Peyer's patch (tissue), 4 donors: ENCODE measurements at regions not wholly inside any gene's neighbourhood (a gene's known extent, or its start where the extent isn't known, plus 50 kb on each side); places are given as distances from the start of the nearest gene placed in this dataset.

Experiments used
- DNase-seq, 3 donors: peaks; one replicate each; pipeline ENCODE4 v3.0.0-alpha.2; 2017 to 2019
- H3K27ac ChIP-seq, 4 donors: fragments of 200-600 bp; sonication (generic); one replicate each; pipeline ENCODE4 v1.5.1; 2016 to 2019
- H3K27me3 ChIP-seq, 2 donors: fragments of 200-600 bp; sonication (generic); one replicate each; pipeline ENCODE4 v1.5.1; 2019
- H3K36me3 ChIP-seq, 3 donors: fragments of 200-600 bp; sonication (generic); one replicate each; pipeline ENCODE4 v1.5.1; 2016 to 2019
- H3K4me1 ChIP-seq, 4 donors: fragments of 200-600 bp; sonication (generic); one replicate each; pipeline ENCODE4 v1.5.1; 2016 to 2019
- H3K4me3 ChIP-seq, 4 donors: fragments of 200-600 bp; sonication (generic); 1 replicate in 3 of 4; 2 replicates in 1 of 4; pipeline ENCODE4 v1.5.1; 2016 to 2019; ENCODE audit warnings: mild to moderate bottlenecking in 1 of 4
- H3K9me3 ChIP-seq, 4 donors: fragments of 200-600 bp; sonication (generic); one replicate each; pipeline ENCODE4 v1.5.1; 2016 to 2019; ENCODE audit warnings: mild to moderate bottlenecking in 1 of 4
- CTCF ChIP-seq, 6 experiments: fragments of 450-650 bp in 4 of 6; fragments of 200-600 bp in 2 of 6; sonication (generic) in 1 of 6; IDR thresholded peaks; one replicate each; pipeline ENCODE4 v1.5.1; 2017 to 2019; ENCODE audit warnings: antibody characterized with exemption in 6 of 6, mild to moderate bottlenecking in 3 of 6, moderate library complexity in 1 of 6
- POLR2A ChIP-seq, 2 donors: fragments of 450-650 bp; IDR thresholded peaks; one replicate each; pipeline ENCODE4 v1.5.1; 2017; ENCODE audit warnings: antibody characterized with exemption in 2 of 2, mild to moderate bottlenecking in 2 of 2, moderate library complexity in 2 of 2

GRCh38 chr5:145345511-145346287 lies 489.4 kb downstream of the PRELID2 start:
- no peak overlapping the region for H3K4me3 ChIP-seq
- DNase-seq, result no peak
- TF ChIP-seq POLR2A (IDR thresholded peaks at IDR 0.05) (no peak), CTCF (IDR thresholded peaks at IDR 0.05) (no peak)
- no peaks in the 10 kb centered on the region for H3K9me3 ChIP-seq
- no peaks in the 10 kb centered on the region for H3K36me3 ChIP-seq
- no peak overlapping the region for H3K27ac ChIP-seq
- no peaks in the 10 kb centered on the region for H3K4me1 ChIP-seq
- H3K27me3 ChIP-seq, result no peaks in the 10 kb centered on the region

GRCh38 chr5:145341842-145342241 lies 493.3 kb downstream of the PRELID2 start:
- Histone ChIP-seq H3K4me1 (no peaks in the 10 kb centered on the region), H3K27me3 (no peaks in the 10 kb centered on the region), H3K36me3 (no peaks in the 10 kb centered on the region), H3K4me3 (no peak overlapping the region), H3K27ac (no peak overlapping the region), H3K9me3 (no peaks in the 10 kb centered on the region)
- no peak for DNase-seq
- no peak for TF ChIP-seq POLR2A (IDR thresholded peaks at IDR 0.05)
- TF ChIP-seq CTCF (IDR thresholded peaks at IDR 0.05), result no peak

- no peaks in the 10 kb centered on the region for H3K36me3 ChIP-seq
- DNase-seq, result no peak
- H3K9me3 ChIP-seq, result no peaks in the 10 kb centered on the region
- H3K4me3 ChIP-seq, result no peak overlapping the region
- no peak for TF ChIP-seq CTCF (IDR thresholded peaks at IDR 0.05)
- TF ChIP-seq POLR2A (IDR thresholded peaks at IDR 0.05), result no peak
- no peak overlapping the region for H3K27ac ChIP-seq
- H3K27me3 ChIP-seq, result no peaks in the 10 kb centered on the region
- H3K4me1 ChIP-seq, result no peaks in the 10 kb centered on the region
Measured at GRCh38 chr5:145340099-145340498, 495.0 kb downstream of the PRELID2 start.

- no peaks in the 10 kb centered on the region for H3K27me3 ChIP-seq
- TF ChIP-seq POLR2A (IDR thresholded peaks at IDR 0.05) (no peak), CTCF (IDR thresholded peaks at IDR 0.05) (no peak)
- DNase-seq, result no peak
Measured at GRCh38 chr5:145324767-145325479, 510.2 kb downstream of the PRELID2 start.

GRCh38 chr5:145324101-145324500 lies 511.0 kb downstream of the PRELID2 start:
- Histone ChIP-seq H3K36me3 (no peaks in the 10 kb centered on the region), H3K27ac (no peak overlapping the region), H3K27me3 (no peaks in the 10 kb centered on the region), H3K9me3 (no peaks in the 10 kb centered on the region), H3K4me3 (no peak overlapping the region), H3K4me1 (no peaks in the 10 kb centered on the region)
- no peak for TF ChIP-seq POLR2A (IDR thresholded peaks at IDR 0.05)
- TF ChIP-seq CTCF (IDR thresholded peaks at IDR 0.05), result no peak
- DNase-seq, result no peak

More at GRCh38 chr5:145324767-145325479, 510.2 kb downstream of the PRELID2 start:
- no peaks in the 10 kb centered on the region for H3K36me3 ChIP-seq
- no peaks in the 10 kb centered on the region for H3K4me1 ChIP-seq
- H3K4me3 ChIP-seq, result no peak overlapping the region
- no peak overlapping the region for H3K27ac ChIP-seq
- no peaks in the 10 kb centered on the region for H3K9me3 ChIP-seq
